Testis (tissue), 2 donors: ENCODE measurements at regions not wholly inside any gene's neighbourhood (a gene's known extent, or its start where the extent isn't known, plus 50 kb on each side); places are given as distances from the start of the nearest gene placed in this dataset.

Source experiments
- CTCF ChIP-seq, 3 experiments: fragments of 450-650 bp in 2 of 3; fragments of 200-600 bp in 1 of 3; sonication (generic) in 1 of 3; IDR thresholded peaks; one replicate each; pipeline ENCODE4 v1.5.1; 2016 to 2019; ENCODE audit warnings: antibody characterized with exemption in 3 of 3, mild to moderate bottlenecking in 2 of 3, moderate library complexity in 1 of 3
- POLR2A ChIP-seq: fragments of 450-650 bp; IDR thresholded peaks from one replicate; pipeline ENCODE4 v1.6.1; 2017; ENCODE audit warnings: antibody characterized with exemption, mild to moderate bottlenecking, moderate library complexity

GRCh38 chr18:23333827-23334226 lies 119.3 kb upstream of the RIOK3 start:
- TF ChIP-seq POLR2A = no peak
- TF ChIP-seq CTCF (IDR thresholded peaks at IDR 0.05) = no peak
